Mesodermal cell (in vitro differentiated cells): ENCODE measurements at regions not wholly inside any gene's neighbourhood (a gene's known extent, or its start where the extent isn't known, plus 50 kb on each side); places are given as distances from the start of the nearest gene placed in this dataset.

Experiments used
- H3K27ac ChIP-seq: 2 replicates; pipeline ENCODE4 v1.7.0; 2013; ENCODE audit warnings: mild to moderate bottlenecking, low read depth, low read length, moderate library complexity; ENCODE audit not compliant: severe bottlenecking
- H3K36me3 ChIP-seq: 2 replicates; pipeline ENCODE4 v1.7.1; 2013; ENCODE audit warnings: mild to moderate bottlenecking, low read length, moderate library complexity; ENCODE audit not compliant: control insufficient read depth, insufficient read depth
- H3K4me1 ChIP-seq: one replicate; pipeline ENCODE4 v1.7.1; 2013; ENCODE audit warnings: mild to moderate bottlenecking, low read length; ENCODE audit not compliant: insufficient read depth, control insufficient read depth, poor library complexity, severe bottlenecking
- H3K4me3 ChIP-seq: 2 replicates; pipeline ENCODE4 v1.7.0; 2013; ENCODE audit warnings: low read length, control low read depth, mild to moderate bottlenecking; ENCODE audit not compliant: insufficient read depth, poor library complexity, severe bottlenecking; ENCODE audit errors: extremely low read depth
- H3K9me3 ChIP-seq: 2 replicates; pipeline ENCODE4 v1.7.1; 2013; ENCODE audit warnings: mild to moderate bottlenecking, low read length, moderate library complexity; ENCODE audit not compliant: control insufficient read depth
- WGBS, 2 experiments: methylation state at CpG; one replicate each; pipeline ENCODE4 v1.1.5; 2013; ENCODE audit warnings: missing lambda C conversion rate in 2 of 2; ENCODE audit not compliant: insufficient coverage in 2 of 2; 5-methylcytosine and 5-hydroxymethylcytosine counted together

DNA sequence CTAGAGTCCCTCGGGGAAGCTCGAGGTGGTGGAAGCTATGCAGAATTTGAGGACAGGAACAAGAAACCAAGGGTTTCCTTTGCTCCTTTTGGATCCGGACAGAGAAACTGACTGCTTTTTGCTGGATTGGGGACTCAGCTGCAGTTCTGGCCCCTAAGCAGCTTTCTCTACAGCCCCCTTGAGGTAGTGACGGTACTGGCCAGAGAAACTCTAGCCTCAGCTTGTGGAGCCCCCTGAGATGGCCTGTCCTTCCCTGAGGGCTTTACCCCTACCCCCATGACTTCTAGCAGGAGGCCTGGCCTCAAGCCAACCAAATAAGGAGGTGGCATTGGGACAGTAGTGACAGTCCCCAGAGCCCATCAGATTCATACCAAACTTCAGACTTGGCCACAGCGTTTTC lies 118.1 kb downstream of the IRX5 start:
- H3K36me3 ChIP-seq = no peaks in the 10 kb centered on the region
- H3K9me3 ChIP-seq = no peaks in the 10 kb centered on the region
- H3K4me3 ChIP-seq = no peak overlapping the region
- H3K27ac ChIP-seq = no peak overlapping the region
- no peaks in the 10 kb centered on the region for H3K4me1 ChIP-seq
- WGBS, 2 experiments = 78 to 94% methylated on average over 3 to 5 of the region's 5 CpGs

DNA sequence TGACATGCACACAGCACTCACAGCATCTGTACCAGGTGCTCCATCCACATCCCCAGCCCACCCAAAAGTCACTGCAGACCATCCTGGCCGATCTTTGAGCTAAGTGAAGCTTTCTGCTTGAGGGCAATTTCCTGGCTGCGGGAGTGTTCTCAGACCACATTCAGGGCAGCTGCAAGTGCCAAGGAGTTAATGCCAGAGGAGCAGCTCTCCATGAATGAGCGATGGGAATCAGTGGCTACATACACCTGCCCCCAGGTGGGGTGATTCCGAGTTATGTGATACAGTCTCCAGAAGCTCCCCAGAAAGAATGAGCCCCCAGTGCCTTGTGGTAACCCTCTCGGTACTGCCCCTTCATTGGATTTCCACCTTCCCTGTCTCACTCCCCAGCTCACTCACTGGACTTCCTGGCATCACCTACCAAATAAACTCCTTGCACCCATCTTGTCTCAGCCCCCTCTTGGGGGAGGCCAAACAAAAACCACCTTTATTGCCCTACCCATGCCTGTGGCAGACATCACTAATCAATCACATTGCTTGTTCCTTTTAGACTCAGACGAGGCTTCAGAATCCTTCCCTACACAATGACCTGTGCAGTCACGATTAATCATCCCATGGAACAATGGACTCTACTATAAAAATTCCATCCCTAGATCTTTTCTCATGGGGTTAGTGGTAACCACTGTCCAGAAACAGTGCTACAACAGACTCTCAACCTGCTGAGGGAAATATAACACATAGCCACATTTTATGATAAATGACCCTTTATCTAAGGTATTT lies 121.1 kb downstream of the IRX5 start:
- Histone ChIP-seq H3K4me1 (no peaks in the 10 kb centered on the region), H3K36me3 (no peaks in the 10 kb centered on the region), H3K27ac (no peak overlapping the region), H3K9me3 (no peaks in the 10 kb centered on the region), H3K4me3 (no peak overlapping the region)
- WGBS, 2 experiments = 84% methylated on average over 6 to 7 of the region's 7 CpGs

GRCh38 chr16:55052348-55052734 lies 121.7 kb downstream of the IRX5 start:
- H3K27ac ChIP-seq = no peak overlapping the region
- no peaks in the 10 kb centered on the region for H3K4me1 ChIP-seq
- H3K36me3 ChIP-seq = no peaks in the 10 kb centered on the region
- 100% methylated on average over 1 of the region's 2 CpGs; no CpG with 5 or more reads in 1 of the 2 experiments for WGBS, 2 experiments
- no peaks in the 10 kb centered on the region for H3K9me3 ChIP-seq
- H3K4me3 ChIP-seq = no peak overlapping the region

- no peak overlapping the region for H3K27ac ChIP-seq
- no peaks in the 10 kb centered on the region for H3K4me1 ChIP-seq
- no peaks in the 10 kb centered on the region for H3K36me3 ChIP-seq
- 90 to 91% methylated on average over 7 to 10 of the region's 11 CpGs for WGBS, 2 experiments
- H3K9me3 ChIP-seq = no peaks in the 10 kb centered on the region
- H3K4me3 ChIP-seq = no peak overlapping the region
Measured at GRCh38 chr16:55052741-55053415, 122.2 kb downstream of the IRX5 start.

DNA sequence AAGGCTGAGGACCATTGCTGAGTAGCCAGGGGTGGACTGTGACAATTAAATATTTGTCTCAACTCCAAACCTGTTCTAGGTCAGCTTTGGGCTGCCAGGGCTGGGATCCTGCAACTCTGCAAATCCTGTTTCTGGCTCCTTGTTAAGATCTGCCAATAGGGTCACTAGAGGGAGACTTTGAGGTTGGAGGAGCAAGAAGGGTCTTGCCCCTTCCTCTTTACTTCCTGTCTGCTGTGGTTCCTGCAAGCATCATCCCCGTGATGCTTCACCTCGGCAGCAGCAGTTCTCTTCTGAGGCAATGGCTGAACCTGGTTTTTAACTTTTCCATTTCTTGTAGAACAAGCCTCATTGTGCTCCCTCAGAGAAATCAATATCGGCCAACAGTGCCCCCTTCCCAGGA lies 124.6 kb downstream of the IRX5 start:
- Histone ChIP-seq H3K36me3 (no peaks in the 10 kb centered on the region), H3K27ac (no peak overlapping the region), H3K4me3 (no peak overlapping the region), H3K4me1 (no peaks in the 10 kb centered on the region), H3K9me3 (no peaks in the 10 kb centered on the region)
- 66 to 85% methylated on average over 3 of the region's 3 CpGs for WGBS, 2 experiments

DNA sequence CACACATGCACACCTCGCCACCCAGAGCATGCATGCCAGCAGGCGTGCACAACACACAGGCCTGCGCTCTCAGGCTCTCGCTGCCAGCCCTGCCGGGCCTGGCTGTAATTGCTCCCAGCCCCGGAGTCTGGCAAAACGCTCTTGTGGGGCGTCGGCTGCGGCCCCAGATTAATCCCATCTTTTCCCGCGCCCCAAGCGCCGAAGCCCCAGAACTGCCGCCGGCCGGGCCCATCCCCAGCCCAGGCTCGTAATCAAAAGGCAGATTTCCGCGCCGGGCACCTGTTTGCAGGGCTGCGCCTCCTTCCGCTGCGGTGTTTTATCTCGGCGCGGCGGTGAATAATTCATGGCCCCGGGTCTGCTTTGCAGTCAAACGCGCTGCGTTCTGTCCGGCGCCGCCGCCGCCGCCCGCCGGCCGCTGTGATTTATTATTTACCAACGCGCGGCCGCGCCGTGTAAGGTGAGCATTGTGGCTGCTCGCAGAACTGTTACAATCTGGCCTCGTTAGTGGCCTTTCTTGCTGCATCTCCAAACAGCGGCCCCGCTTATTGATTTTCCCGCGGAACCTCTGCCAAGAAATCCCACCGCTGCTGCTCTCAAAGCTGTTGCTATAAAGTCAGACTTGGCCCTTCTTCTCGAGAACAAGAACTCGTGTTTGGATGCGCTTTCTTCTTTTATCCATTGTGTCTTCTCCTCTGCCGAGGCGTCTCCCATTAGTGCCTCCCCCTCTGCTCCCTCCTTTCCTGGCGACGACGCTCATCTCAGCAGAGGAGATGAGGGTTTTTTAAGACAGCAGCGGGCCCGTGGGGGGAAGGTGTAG lies 126.1 kb downstream of the IRX5 start:
- no peaks in the 10 kb centered on the region for H3K36me3 ChIP-seq
- 4 to 7% methylated on average over 57 of the region's 64 CpGs for WGBS, 2 experiments
- no peak overlapping the region for H3K27ac ChIP-seq
- H3K4me1 ChIP-seq = no peaks in the 10 kb centered on the region
- H3K9me3 ChIP-seq = no peaks in the 10 kb centered on the region
- peak overlapping the region; percentile 18 for H3K4me3 ChIP-seq

- Histone ChIP-seq H3K36me3 (no peaks in the 10 kb centered on the region), H3K27ac (no peak overlapping the region), H3K4me1 (no peaks in the 10 kb centered on the region), H3K9me3 (no peaks in the 10 kb centered on the region), H3K4me3 (no peak overlapping the region)
- WGBS, 2 experiments = 90 to 96% methylated on average over 4 of the region's 6 CpGs
Measured at GRCh38 chr16:55057866-55058265, 127.2 kb downstream of the IRX5 start.

GRCh38 chr16:55058576-55058975 lies 127.9 kb downstream of the IRX5 start:
- Histone ChIP-seq H3K4me3 (no peak overlapping the region), H3K27ac (no peak overlapping the region), H3K36me3 (no peaks in the 10 kb centered on the region), H3K4me1 (no peaks in the 10 kb centered on the region), H3K9me3 (no peaks in the 10 kb centered on the region)
- WGBS, 2 experiments = 43 to 80% methylated on average over 1 to 3 of the region's 4 CpGs

DNA sequence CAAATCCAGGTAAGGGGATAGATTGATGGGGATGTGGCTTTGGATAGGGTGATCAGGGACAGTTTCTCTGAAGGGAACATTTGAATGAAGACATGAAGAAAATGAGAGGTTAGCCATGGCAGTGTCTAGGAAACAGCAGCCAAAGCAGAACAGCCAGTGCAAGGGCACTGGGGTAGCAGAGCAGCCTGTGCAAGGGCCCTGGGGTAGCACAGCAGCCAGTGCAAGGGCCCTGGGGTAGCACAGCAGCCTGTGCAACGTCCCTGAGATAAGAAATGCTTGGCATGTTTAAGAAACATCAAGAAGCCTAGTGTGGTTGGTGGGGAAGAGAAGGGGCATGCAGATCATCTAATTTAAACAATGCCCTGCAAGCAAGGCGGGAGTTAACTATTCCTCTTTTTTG lies 128.5 kb downstream of the IRX5 start:
- no peaks in the 10 kb centered on the region for H3K4me1 ChIP-seq
- H3K27ac ChIP-seq = no peak overlapping the region
- H3K36me3 ChIP-seq = no peaks in the 10 kb centered on the region
- WGBS, 2 experiments = 35 to 69% methylated on average over 2 of the region's 2 CpGs
- no peaks in the 10 kb centered on the region for H3K9me3 ChIP-seq
- no peak overlapping the region for H3K4me3 ChIP-seq

DNA sequence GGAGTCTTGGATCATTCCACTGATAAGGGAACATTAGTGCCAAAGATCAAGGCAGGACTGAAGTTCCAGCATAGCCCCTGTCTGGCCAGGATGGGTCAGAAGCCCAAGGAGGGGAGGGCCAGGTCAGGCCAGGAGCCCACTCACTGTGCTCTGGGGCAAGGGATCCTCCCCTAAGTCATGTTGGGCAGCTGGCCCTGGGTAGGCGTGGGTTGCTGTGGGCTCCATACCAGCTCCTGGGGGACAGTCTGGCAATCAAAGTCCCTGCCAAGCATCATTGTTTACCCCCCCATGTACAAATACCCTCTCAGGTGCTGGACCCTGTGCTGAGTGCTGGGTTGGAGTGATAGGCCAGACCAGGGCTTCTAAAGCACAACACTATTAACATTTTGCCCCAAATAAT lies 130.5 kb downstream of the IRX5 start:
- H3K4me1 ChIP-seq = no peaks in the 10 kb centered on the region
- no peaks in the 10 kb centered on the region for H3K36me3 ChIP-seq
- 80% methylated on average over 1 of the region's 1 CpG; no CpG with 5 or more reads in 1 of the 2 experiments for WGBS, 2 experiments
- no peak overlapping the region for H3K27ac ChIP-seq
- no peak overlapping the region for H3K4me3 ChIP-seq
- no peaks in the 10 kb centered on the region for H3K9me3 ChIP-seq
